DMS79 (cell line): ENCODE measurements at regions not wholly inside any gene's neighbourhood (a gene's known extent, or its start where the extent isn't known, plus 50 kb on each side); places are given as distances from the start of the nearest gene placed in this dataset.

Experiments used
- DNase-seq: peaks from one replicate; lab custom pipeline; 2025; lab: John Stamatoyannopoulos, UW

GRCh38 chr20:40540166-40540565, 148.9 kb downstream of the MAFB start:
- DNase-seq = no peak

- DNase-seq = no peak
These were observed 150.9 kb downstream of the MAFB start for GRCh38 chr20:40538131-40538530.

GRCh38 chr20:40536808-40537207, 152.2 kb downstream of the MAFB start:
- DNase-seq = no peak

- no peak for DNase-seq
These were observed 153.2 kb downstream of the MAFB start for GRCh38 chr20:40535816-40536215.

- DNase-seq = no peak
These were observed 156.9 kb downstream of the MAFB start for GRCh38 chr20:40532103-40532502.

- no peak for DNase-seq
These were observed 163.7 kb downstream of the MAFB start for GRCh38 chr20:40525351-40525750.

- no peak for DNase-seq
These were observed 165.0 kb downstream of the MAFB start for GRCh38 chr20:40524071-40524470.

GRCh38 chr20:40522405-40522804, 166.6 kb downstream of the MAFB start:
- DNase-seq = no peak

GRCh38 chr20:40521962-40522361, 167.1 kb downstream of the MAFB start:
- DNase-seq = no peak

GRCh38 chr20:40519918-40520317, 169.1 kb downstream of the MAFB start:
- DNase-seq = no peak

GRCh38 chr20:40512994-40513393, 176.0 kb downstream of the MAFB start:
- no peak for DNase-seq

- no peak for DNase-seq
These were observed 176.4 kb downstream of the MAFB start for GRCh38 chr20:40512591-40512990.

GRCh38 chr20:40511478-40511877, 177.6 kb downstream of the MAFB start:
- no peak for DNase-seq

- DNase-seq = no peak
These were observed 178.4 kb downstream of the MAFB start for GRCh38 chr20:40510622-40511021.

- no peak for DNase-seq
These were observed 180.2 kb downstream of the MAFB start for GRCh38 chr20:40508821-40509220.

- DNase-seq = no peak
These were observed 182.5 kb downstream of the MAFB start for GRCh38 chr20:40506537-40506939.

GRCh38 chr20:40503119-40503518, 185.9 kb downstream of the MAFB start:
- no peak for DNase-seq

- no peak for DNase-seq
These were observed 186.5 kb downstream of the MAFB start for GRCh38 chr20:40502576-40502975.

- DNase-seq = no peak
These were observed 189.6 kb downstream of the MAFB start for GRCh38 chr20:40499391-40499790.

- no peak for DNase-seq
These were observed 190.9 kb downstream of the MAFB start for GRCh38 chr20:40497899-40498691.

- DNase-seq = no peak
These were observed 193.1 kb downstream of the MAFB start for GRCh38 chr20:40495956-40496355.

- no peak for DNase-seq
These were observed 194.8 kb downstream of the MAFB start for GRCh38 chr20:40494248-40494647.

GRCh38 chr20:40493549-40493948, 195.5 kb downstream of the MAFB start:
- DNase-seq = no peak

GRCh38 chr20:40493071-40493470, 196.0 kb downstream of the MAFB start:
- peak; percentile 47 for DNase-seq
